ENCODE measurements at regions not wholly inside any gene's neighbourhood (a gene's known extent, or its start where the extent isn't known, plus 50 kb on each side); places are given as distances from the start of the nearest gene placed in this dataset.

DNA sequence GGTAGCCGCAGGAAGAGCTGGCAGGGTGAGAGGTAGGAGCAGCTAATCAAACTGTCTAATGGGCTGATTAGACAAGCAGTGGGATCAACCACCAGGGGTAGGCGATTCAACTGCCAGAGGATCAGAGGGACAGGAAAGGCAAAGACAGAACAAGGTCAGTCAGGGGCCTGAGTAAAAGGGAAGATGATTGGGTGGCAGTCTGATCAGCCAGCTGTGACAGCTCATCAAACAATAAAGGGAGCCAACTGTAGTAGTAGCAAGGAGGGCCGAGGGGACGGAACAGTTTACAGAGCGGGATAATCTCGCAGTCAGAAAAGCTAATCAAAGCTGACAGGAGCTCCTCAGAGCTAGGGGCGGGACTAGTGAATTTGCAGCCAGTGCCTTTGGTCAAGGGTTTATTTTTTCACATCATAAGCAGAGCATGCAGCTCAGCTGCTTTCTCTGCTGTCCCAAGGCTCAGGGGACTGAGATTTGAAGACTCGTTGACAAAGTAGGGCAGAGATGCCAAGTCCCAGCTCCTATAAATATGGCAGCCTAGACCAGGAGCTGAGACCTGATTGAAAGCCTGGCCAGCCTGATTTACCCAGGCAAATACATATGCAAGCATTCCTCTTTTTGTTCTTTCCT is 418.2 kb downstream of the GABRG2 start:
- intact Hi-C loops (cut with micrococcal nuclease) = no loop called here
- TF ChIP-seq, protein P1, sequence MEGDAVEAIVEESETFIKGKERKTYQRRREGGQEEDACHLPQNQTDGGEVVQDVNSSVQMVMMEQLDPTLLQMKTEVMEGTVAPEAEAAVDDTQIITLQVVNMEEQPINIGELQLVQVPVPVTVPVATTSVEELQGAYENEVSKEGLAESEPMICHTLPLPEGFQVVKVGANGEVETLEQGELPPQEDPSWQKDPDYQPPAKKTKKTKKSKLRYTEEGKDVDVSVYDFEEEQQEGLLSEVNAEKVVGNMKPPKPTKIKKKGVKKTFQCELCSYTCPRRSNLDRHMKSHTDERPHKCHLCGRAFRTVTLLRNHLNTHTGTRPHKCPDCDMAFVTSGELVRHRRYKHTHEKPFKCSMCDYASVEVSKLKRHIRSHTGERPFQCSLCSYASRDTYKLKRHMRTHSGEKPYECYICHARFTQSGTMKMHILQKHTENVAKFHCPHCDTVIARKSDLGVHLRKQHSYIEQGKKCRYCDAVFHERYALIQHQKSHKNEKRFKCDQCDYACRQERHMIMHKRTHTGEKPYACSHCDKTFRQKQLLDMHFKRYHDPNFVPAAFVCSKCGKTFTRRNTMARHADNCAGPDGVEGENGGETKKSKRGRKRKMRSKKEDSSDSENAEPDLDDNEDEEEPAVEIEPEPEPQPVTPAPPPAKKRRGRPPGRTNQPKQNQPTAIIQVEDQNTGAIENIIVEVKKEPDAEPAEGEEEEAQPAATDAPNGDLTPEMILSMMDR (IDR thresholded peaks at IDR 0.05; ENCODE audit: borderline replicate concordance) = no peak
- no peaks in the 10 kb centered on the region for H3K4me1 ChIP-seq
- no peaks in the 10 kb centered on the region for H3K36me3 ChIP-seq
- no peak for DNase-seq
- H3K9me3 ChIP-seq (replicated peaks) = peaks cover 3% of the 10 kb centered on the region
- H3K27me3 ChIP-seq (ENCODE audit: low read depth) = no peaks in the 10 kb centered on the region
- no peak overlapping the region for H3K4me3 ChIP-seq
- H3K27ac ChIP-seq (replicated peaks) = no peak overlapping the region

DNA sequence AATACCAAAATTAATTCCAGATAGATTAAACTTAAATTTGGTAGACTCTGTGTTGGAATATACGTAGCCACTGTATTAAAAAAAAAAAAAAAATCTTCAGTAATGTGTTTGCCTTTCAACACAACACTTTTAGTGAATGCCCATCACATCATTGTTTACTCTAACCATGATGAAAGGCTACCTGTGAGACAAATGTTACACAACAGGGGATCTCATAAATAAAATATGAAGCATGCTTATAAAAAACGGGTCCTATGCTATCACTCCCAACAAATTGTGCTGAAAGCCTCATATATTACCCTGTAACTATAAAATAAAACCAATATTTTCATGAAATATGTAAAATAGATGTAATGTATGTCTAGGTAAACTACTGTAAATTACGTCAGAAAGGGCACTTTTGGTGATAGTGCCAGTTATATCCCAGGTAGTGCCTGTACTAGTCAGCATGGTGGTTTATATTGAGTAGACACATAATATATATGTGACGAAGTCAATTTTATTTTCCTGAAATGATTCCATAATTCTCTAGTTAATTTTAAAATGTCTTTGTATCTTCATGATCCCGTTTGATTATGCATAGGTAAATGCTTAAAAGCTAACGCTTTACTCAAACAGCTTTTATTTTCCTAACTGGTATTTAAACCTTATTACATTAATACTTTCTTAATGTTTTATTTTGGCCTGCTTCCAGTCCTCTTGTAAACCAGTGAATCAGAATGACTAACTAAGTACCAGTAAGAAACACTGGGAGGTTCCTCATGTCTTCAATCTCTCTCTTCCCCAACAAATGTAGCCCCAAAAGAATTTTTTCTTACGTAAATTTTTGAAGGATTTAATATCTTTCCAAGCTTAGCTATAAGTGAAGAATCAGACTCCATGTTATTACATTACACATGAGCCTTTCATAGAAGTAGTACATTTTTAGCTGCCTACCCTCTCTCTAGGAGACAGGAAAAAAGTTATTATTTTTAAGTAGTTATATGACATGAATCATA is 420.3 kb downstream of the GABRG2 start:
- TF ChIP-seq, protein P1 (IDR thresholded peaks at IDR 0.05; ENCODE audit: borderline replicate concordance) = no peak
- DNase-seq = no peak
- H3K36me3 ChIP-seq = no peaks in the 10 kb centered on the region
- no peaks in the 10 kb centered on the region for H3K4me1 ChIP-seq
- H3K4me3 ChIP-seq = no peak overlapping the region
- H3K27me3 ChIP-seq (ENCODE audit: low read depth) = no peaks in the 10 kb centered on the region
- intact Hi-C loops (cut with micrococcal nuclease) = no loop called here
- peaks cover 3% of the 10 kb centered on the region for H3K9me3 ChIP-seq (replicated peaks)
- no peak overlapping the region for H3K27ac ChIP-seq (replicated peaks)

GRCh38 chr5:162496100-162496808 is 428.7 kb downstream of the GABRG2 start:
- Histone ChIP-seq H3K4me3 (no peak overlapping the region), H3K9me3 (replicated peaks) (no peaks in the 10 kb centered on the region), H3K27ac (replicated peaks) (no peak overlapping the region), H3K4me1 (no peaks in the 10 kb centered on the region), H3K27me3 (ENCODE audit: low read depth) (no peaks in the 10 kb centered on the region), H3K36me3 (no peaks in the 10 kb centered on the region)
- no peak for DNase-seq
- TF ChIP-seq, protein P1 (IDR thresholded peaks at IDR 0.05; ENCODE audit: borderline replicate concordance) = no peak
- intact Hi-C loops (cut with micrococcal nuclease) = no loop called here

DNA sequence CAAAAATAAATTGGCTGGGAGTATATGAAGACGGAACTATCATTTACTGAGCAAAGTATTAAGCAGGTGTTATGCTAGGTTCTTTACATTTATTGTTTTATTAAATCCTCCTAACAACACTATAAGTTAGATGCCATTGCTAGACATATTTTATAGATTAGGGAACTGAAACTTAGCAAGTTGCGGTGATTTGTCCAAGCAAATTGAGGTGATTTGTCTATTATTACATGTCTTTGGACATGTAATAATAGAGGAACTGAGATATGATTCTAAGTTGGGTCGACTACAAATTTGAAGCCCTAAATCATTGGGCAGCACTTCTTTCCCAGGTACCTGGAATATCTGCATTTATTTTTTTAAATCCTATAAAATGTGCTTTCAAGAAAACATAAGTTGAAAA is 429.9 kb downstream of the GABRG2 start:
- TF ChIP-seq, protein P1 (IDR thresholded peaks at IDR 0.05; ENCODE audit: borderline replicate concordance) = no peak
- intact Hi-C loops (cut with micrococcal nuclease) = no loop called here

DNA sequence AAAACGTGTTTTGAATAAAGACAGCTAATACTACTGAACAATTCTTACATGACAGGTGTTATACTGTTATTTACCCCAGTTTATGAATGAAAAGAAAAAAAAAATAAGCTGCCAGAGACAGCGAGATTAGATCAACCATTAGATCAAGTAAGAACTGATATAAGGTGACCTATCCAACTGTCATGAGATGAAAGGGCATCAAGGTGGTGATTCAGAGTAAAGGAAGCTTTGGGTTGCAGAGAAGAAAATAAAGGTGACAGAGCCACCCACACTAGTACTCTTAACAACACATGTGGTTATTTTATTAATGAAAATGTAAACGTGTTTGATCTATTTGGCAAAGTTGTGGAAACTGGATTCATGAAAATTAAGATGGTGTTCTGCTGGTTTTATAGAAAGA is 435.2 kb downstream of the GABRG2 start:
- no peak for DNase-seq
- TF ChIP-seq, protein P1 (IDR thresholded peaks at IDR 0.05; ENCODE audit: borderline replicate concordance) = no peak
- intact Hi-C loops (cut with micrococcal nuclease) = no loop called here

More for the DNA sequence above, 429.9 kb downstream of the GABRG2 start:
- Histone ChIP-seq H3K27me3 (ENCODE audit: low read depth) (no peaks in the 10 kb centered on the region), H3K4me1 (no peaks in the 10 kb centered on the region), H3K36me3 (no peaks in the 10 kb centered on the region), H3K9me3 (replicated peaks) (no peaks in the 10 kb centered on the region), H3K4me3 (no peak overlapping the region), H3K27ac (replicated peaks) (no peak overlapping the region)
- DNase-seq = no peak

More for the DNA sequence above, 435.2 kb downstream of the GABRG2 start:
- H3K4me3 ChIP-seq = no peak overlapping the region
- H3K27me3 ChIP-seq (ENCODE audit: low read depth) = no peaks in the 10 kb centered on the region
- H3K36me3 ChIP-seq = no peaks in the 10 kb centered on the region
- H3K4me1 ChIP-seq = no peaks in the 10 kb centered on the region
- H3K9me3 ChIP-seq (replicated peaks) = no peaks in the 10 kb centered on the region
- no peak overlapping the region for H3K27ac ChIP-seq (replicated peaks)
